HEK293 (cell line): ENCODE measurements at regions not wholly inside any gene's neighbourhood (a gene's known extent, or its start where the extent isn't known, plus 50 kb on each side); places are given as distances from the start of the nearest gene placed in this dataset.

ENCODE experiments used
- CTCF ChIA-PET: fragments of 350-600 bp; formaldehyde crosslinking; extraction: SDS; loops from one replicate; lab custom pipeline; 2021; ENCODE audit warnings: antibody characterized with exemption; lab: Yijun Ruan, JAX
- POLR2A ChIA-PET: fragments of 300-600 bp; formaldehyde crosslinking; extraction: SDS; loops from one replicate; lab custom pipeline; 2020; ENCODE audit warnings: antibody characterized with exemption, inconsistent platforms; lab: Yijun Ruan, JAX
- H3K27ac ChIP-seq: fragments of 200-500 bp; sonication (Bioruptor generic); 2 replicates; pipeline ENCODE4 v1.5.1; 2014; ENCODE audit warnings: low read depth, low read length, control low read depth, inconsistent platforms; ENCODE audit errors: extremely low read depth
- H3K36me3 ChIP-seq, 2 experiments: fragments of 200-500 bp in 1 of 2; sonication (Bioruptor generic) in 1 of 2; 1 replicate in 1 of 2; 2 replicates in 1 of 2; pipeline ENCODE4 v1.5.1; 2014 to 2017; ENCODE audit warnings: inconsistent platforms in 2 of 2, low read length in 2 of 2; ENCODE audit not compliant: control insufficient read depth in 2 of 2, insufficient read depth in 1 of 2
- H3K4me1 ChIP-seq: fragments of 200-500 bp; sonication (Bioruptor generic); 2 replicates; pipeline ENCODE4 v1.5.1; 2014; ENCODE audit warnings: mild to moderate bottlenecking, low read length, inconsistent platforms; ENCODE audit not compliant: control insufficient read depth, insufficient read depth
- H3K4me3 ChIP-seq: 2 replicates; pipeline ENCODE4 v1.5.1; 2011; ENCODE audit warnings: low read depth, mild to moderate bottlenecking, control low read depth, low read length, moderate library complexity
- H3K9me3 ChIP-seq: fragments of 200-500 bp; sonication (Bioruptor generic); 2 replicates; pipeline ENCODE4 v1.5.1; 2014; ENCODE audit warnings: low read depth, low read length, inconsistent platforms; ENCODE audit not compliant: control insufficient read depth, insufficient read depth
- KLF9 ChIP-seq: fragments of 450-650 bp; formaldehyde crosslinking; IDR thresholded peaks from 2 replicates; pipeline ENCODE4 v1.5.1; 2016; ENCODE audit warnings: missing biosample characterization, missing genetic modification characterization, low read depth
- SCRT1 ChIP-seq: fragments of 450-650 bp; formaldehyde crosslinking; IDR thresholded peaks from 2 replicates; pipeline ENCODE4 v1.5.1; 2016; ENCODE audit warnings: missing biosample characterization, missing genetic modification characterization, borderline replicate concordance
- ZNF132 ChIP-seq: fragments of 450-650 bp; formaldehyde crosslinking; IDR thresholded peaks from 2 replicates; pipeline ENCODE4 v1.5.1; 2017; ENCODE audit warnings: missing biosample characterization, missing genetic modification characterization, borderline replicate concordance
- ZNF221 ChIP-seq: fragments of 450-650 bp; formaldehyde crosslinking; IDR thresholded peaks from 2 replicates; pipeline ENCODE4 v1.5.1; 2017; ENCODE audit warnings: missing biosample characterization, missing genetic modification characterization, borderline replicate concordance
- ZNF26 ChIP-seq: fragments of 450-650 bp; formaldehyde crosslinking; IDR thresholded peaks from 2 replicates; pipeline ENCODE4 v1.5.1; 2016; ENCODE audit warnings: missing biosample characterization, missing genetic modification characterization
- ZNF624 ChIP-seq: fragments of 450-650 bp; formaldehyde crosslinking; IDR thresholded peaks from 2 replicates; pipeline ENCODE4 v1.5.1; 2017; ENCODE audit warnings: missing biosample characterization, missing genetic modification characterization

GRCh38 chrX:8405631-8406030 lies 59.0 kb upstream of the VCX3B start (continued):
- TF ChIP-seq ZNF26 (tag by site-specific recombination), result no peak
- no peak for TF ChIP-seq ZNF624 (tag by site-specific recombination)
- TF ChIP-seq SCRT1 (tag by site-specific recombination), result no peak
- TF ChIP-seq ZNF132 (tag by site-specific recombination), result no peak
- no peak for TF ChIP-seq ZNF221 (tag by site-specific recombination)

GRCh38 chrX:8413279-8413678 lies 51.4 kb upstream of the VCX3B start:
- Histone ChIP-seq H3K27ac (no peak overlapping the region), H3K4me1 (no peaks in the 10 kb centered on the region), H3K9me3 (no peaks in the 10 kb centered on the region), H3K4me3 (no peak overlapping the region), H3K36me3 (no peaks in the 10 kb centered on the region)
- TF ChIP-seq KLF9 (tag by site-specific recombination), result no peak
- TF ChIP-seq ZNF221 (tag by site-specific recombination), result no peak
- ChIA-PET POLR2A (no interaction called here), CTCF (no interaction called here)
